IPS-NIHi7 (cell line): ENCODE measurements at regions not wholly inside any gene's neighbourhood (a gene's known extent, or its start where the extent isn't known, plus 50 kb on each side); places are given as distances from the start of the nearest gene placed in this dataset.
A peak's percentile ranks its signal among the peaks of the same experiment; 100 is the strongest.

Source experiments
- DNase-seq: peaks from one replicate; pipeline ENCODE4 v3.0.0; 2012; ENCODE audit warnings: mixed read lengths; ENCODE audit errors: extremely low spot score

DNA sequence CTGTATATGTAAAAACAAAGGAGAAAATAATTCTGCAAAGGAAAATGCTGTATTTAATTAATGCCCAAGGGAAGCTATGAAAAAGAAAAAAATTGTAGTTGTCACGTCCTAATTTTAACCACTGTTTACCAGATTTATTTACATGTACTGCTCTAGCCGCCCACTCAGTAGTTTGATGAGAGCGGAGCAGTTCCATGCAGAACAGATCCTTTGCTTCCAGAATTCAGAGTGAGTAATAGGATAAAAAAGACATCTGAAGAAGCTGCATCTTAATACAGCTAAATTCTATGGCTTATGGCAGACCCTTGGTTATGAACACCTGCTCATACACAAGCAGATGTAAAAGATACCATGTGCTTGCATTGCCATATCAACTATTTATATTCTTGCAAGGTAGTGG is 287.0 kb downstream of the GASK1B start:
- no peak for DNase-seq

- no peak for DNase-seq
Observed at GRCh38 chr4:157882901-157883300, 289.9 kb downstream of the GASK1B start.

DNA sequence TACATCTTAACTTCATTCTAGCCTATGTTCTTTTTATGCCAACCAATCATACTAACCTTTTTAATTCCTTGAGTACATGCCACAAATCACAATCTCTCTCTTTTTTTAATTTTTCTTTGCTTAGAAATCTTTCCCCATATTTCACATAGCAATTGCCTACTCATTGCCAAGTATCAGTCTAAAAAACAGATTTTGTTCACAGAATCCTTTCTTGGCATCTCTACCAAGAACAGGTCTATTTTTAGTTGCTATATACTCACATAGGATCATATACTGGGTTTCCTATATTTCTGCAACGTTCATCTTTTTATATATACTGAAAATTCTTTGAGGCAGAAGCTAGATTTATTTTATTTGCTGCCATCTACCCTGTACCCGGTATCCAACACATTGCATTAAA is 292.1 kb downstream of the GASK1B start:
- DNase-seq, result no peak

GRCh38 chr4:157854819-157855218 is 318.0 kb downstream of the GASK1B start:
- no peak for DNase-seq

DNA sequence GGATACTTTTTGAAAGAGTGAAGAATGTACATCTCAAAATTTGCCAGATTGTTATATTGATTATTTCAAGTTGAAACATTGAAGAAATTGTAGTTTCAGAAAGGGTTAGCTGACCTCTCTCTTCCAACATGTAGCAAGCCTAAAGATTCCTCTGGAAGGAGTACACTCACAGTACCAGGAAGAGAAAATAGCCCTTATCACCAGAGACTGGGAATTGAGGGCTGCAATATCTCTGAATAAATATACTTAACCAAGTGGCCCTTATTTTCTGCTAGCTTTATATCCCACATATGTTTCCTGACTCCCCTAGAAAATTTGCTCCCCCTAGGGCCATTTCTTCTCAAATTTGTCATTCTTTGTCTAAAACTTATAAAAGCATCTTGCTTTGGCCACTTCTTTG is 332.2 kb downstream of the GASK1B start:
- DNase-seq, result no peak

- DNase-seq, result no peak
Observed at GRCh38 chr4:157840034-157840433, 332.8 kb downstream of the GASK1B start.

- DNase-seq, result no peak
Observed at GRCh38 chr4:157838366-157838765, 334.5 kb downstream of the GASK1B start.

DNA sequence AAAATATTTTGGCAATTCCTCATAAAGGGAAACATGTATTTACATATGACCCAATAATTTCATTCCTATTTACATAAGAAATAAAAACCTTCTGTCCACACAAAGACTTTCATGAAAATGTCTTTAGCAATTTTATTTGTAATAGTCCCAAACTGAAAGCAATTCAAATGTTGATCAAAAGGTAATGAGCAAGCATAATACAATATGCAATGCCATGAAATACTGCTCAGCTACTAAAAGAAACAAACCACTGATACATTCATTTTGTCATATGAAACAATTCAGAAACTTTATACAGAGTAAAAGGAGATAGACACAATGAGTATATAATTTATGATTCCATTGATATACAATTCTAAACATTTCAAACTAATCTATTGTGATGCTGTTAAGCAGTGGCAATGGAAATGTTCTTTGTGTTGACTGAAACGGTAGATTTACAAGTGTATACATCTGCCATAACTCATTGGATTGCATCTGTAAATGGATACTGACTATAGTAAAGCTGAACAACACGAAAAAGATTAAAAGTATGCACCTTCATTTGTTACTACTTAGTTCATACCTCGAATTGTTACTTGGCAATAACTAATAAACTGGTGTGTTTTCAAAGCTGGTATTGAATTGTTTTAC is 335.6 kb downstream of the GASK1B start:
- DNase-seq, result no peak

DNA sequence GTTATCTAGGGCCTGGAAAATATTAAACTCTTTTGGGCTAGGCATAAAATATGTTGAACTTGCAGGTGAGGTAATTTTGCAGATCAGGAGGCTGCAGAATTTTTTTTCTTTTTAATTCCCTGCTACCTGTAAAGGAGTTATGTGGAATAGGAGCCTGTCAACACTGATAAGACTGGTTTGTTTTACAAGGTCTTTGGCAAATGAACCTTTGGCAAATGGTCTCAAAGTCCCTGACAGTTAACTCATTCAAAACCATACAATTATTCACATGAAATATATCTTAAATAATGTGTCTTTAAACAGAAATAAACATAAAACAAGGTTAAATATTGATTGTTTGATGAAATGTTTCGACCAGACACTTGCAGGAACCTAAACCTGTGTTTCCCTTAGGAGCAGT is 340.2 kb downstream of the GASK1B start:
- DNase-seq, result no peak

GRCh38 chr4:157824021-157824420 is 348.8 kb downstream of the GASK1B start:
- no peak for DNase-seq

DNA sequence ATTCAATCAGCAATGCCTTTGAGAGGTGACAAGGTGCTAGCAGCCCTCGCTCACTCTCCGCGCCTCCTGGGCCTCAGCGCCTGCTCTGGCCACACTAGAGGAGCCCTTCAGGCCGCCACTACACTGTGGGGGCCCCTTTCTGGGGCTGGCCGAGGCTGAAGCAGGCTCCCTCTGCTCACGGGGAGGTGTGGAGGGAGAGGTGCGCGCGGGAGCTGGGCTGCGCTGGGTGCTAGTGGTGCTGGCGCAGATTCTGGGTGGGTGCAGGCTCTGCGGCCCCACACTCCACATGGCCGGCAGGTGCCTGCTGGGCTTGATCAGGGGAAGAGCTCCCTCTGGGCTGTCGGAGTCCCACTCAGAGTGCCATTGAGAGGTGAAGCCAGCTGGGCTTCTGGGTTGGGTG is 351.0 kb downstream of the GASK1B start:
- no peak for DNase-seq

- no peak for DNase-seq
Observed at GRCh38 chr4:157819693-157820464, 352.9 kb downstream of the GASK1B start.

- DNase-seq, result no peak
Observed at GRCh38 chr4:157818946-157819692, 353.7 kb downstream of the GASK1B start.

GRCh38 chr4:157810137-157810774 is 362.6 kb downstream of the GASK1B start:
- no peak for DNase-seq

DNA sequence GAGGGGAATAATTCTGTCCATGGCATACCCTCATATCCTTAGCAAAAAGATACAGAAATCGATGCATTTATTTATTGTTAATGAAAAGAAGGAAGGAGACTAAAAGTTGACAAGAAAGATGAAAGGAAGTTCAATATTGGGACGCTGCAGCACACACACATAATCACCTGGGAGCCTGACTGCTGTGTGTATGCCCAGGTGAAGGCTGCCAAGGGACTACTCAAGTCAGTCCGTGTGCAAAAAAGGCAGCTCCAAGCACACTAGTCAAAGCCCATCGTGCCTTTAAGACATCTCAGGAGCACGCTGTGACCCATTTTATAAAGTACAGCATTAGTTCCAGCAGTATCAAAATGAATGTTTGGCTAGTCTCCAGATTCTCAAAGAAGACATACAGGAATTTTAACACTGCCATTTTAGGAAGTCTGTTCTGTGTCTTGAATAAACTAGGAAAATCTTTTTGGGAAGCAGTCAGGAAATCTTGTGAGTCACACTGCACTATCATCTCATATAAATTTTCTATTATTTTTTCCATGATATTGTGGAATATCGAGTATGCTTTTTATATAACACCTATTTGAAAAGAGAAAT is 363.9 kb downstream of the GASK1B start:
- no peak for DNase-seq

DNA sequence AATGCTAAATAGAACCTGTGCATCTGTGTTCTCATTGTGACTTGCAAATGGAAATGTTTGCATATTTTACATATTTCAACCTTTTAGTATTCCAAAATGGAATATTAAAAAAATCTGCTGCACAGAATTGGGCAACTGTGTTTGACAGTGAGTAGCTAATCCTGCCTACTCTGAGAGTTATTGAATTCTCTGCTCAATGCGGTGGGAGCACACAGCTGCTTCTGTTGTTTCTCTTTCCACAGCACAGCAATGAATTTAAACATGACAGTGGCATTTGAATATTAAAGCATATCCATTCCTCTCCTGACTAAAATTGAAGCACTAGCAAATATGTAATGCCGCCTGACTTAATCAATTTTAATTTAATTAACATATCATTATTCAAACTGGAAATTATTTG is 366.6 kb downstream of the GASK1B start:
- no peak for DNase-seq

GRCh38 chr4:157804986-157805385 is 367.8 kb downstream of the GASK1B start:
- DNase-seq, result peak; percentile 17

- DNase-seq, result no peak
Observed at GRCh38 chr4:157803845-157804521, 368.8 kb downstream of the GASK1B start.

- DNase-seq, result no peak
Observed at GRCh38 chr4:157803421-157803820, 369.4 kb downstream of the GASK1B start.

DNA sequence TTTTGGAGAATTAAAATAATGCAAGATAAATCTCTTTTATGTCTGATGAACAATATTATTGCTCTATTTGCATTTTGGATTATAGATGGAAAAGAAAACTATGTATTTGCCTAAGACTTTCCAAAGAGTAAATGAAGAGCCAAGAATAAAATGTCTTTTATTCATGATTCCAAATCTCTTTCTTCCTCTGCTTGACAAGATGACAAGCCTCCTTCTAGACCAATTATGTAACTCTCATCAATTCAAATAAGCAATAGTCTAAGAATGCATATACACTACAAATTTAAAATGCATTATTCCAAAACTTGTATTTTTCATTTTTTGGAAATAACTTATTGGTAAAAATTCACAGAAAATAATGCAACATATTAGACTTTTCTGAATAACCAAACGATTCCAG is 377.3 kb downstream of the GASK1B start:
- no peak for DNase-seq

DNA sequence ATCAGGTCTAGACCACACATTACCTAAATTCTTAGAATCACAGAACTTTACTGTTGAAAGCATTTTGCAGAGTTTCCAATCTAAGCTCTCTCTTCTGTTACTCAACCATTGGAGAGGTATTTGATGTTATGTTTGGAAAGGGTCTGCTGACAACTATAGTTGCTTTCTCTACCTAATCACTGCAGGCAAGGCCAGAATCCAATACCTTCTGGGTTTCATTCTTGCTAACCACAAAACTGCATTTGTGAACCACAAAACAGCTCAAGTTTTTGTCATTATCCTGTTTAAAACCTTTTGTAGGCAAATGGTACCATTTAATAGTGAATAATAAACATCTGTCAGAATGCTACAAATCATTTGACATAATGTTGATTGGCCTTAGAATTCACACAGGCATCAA is 380.1 kb downstream of the GASK1B start:
- no peak for DNase-seq
